ENCODE measurements at regions not wholly inside any gene's neighbourhood (a gene's known extent, or its start where the extent isn't known, plus 50 kb on each side); places are given as distances from the start of the nearest gene placed in this dataset.
"Not testable (repeated sequence)": the region's sequence is repeated elsewhere in the genome, so short reads cannot be mapped to it uniquely, and the experiment has no call there.

GRCh38 chr20:29741594-29741893 lies 1515.9 kb upstream of the DEFB115 start:
- DNase-seq: no peak
- H3K4me3 Mint-ChIP-seq: no peak overlapping the region
- peaks cover 6% of the 10 kb centered on the region for H3K36me3 Mint-ChIP-seq (ENCODE audit: low read depth)
- H3K4me1 Mint-ChIP-seq (ENCODE audit: low read depth): no peaks in the 10 kb centered on the region
- TF ChIP-seq, protein P1, sequence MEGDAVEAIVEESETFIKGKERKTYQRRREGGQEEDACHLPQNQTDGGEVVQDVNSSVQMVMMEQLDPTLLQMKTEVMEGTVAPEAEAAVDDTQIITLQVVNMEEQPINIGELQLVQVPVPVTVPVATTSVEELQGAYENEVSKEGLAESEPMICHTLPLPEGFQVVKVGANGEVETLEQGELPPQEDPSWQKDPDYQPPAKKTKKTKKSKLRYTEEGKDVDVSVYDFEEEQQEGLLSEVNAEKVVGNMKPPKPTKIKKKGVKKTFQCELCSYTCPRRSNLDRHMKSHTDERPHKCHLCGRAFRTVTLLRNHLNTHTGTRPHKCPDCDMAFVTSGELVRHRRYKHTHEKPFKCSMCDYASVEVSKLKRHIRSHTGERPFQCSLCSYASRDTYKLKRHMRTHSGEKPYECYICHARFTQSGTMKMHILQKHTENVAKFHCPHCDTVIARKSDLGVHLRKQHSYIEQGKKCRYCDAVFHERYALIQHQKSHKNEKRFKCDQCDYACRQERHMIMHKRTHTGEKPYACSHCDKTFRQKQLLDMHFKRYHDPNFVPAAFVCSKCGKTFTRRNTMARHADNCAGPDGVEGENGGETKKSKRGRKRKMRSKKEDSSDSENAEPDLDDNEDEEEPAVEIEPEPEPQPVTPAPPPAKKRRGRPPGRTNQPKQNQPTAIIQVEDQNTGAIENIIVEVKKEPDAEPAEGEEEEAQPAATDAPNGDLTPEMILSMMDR (IDR thresholded peaks at IDR 0.05): no peak
- peaks cover 44% of the 10 kb centered on the region for H3K9me3 Mint-ChIP-seq
- H3K27me3 Mint-ChIP-seq (ENCODE audit: insufficient read depth): no peaks in the 10 kb centered on the region; the same call in 1 of the 2 replicates
- no peak overlapping the region for H3K27ac Mint-ChIP-seq

DNA sequence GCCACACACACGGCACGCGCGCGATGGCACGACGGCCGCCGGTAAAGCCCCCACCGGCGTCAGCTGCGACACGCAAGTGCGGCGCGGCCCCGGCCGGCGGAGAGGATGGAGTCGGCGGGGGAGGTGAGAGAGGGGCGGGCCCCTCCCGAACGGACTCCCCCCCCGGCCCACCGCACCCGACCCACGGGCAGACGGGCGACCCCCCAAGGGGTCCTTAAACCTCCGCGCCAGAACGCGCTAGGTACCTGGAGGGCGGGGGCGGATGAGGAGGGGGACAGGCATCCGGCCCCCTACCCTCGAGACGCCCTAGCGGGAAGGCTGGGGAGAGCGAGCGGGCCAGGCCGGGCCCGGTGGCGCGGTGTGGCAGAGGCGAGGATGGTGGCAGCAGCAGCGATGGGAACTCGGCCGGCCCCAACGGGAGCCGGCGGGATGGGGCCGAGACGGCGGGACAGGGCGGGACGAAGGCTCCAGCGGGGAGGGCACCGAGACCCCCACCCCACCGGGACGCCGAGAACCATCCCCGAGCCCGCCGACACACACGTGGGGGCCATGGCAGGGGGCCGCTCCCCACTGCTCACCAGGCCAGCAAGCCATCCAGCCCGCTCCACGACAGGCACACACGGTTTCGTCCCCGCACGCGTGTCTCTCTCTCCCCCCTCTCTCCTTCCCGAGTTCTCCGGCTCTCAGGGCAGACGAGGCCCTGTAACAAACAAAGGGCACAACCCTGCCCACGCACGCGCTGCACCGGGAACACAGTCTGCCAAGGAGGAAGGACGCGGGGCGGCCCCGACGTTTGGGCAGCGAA lies 1515.4 kb upstream of the DEFB115 start:
- no peak overlapping the region for H3K4me3 Mint-ChIP-seq
- TF ChIP-seq, protein P1 (IDR thresholded peaks at IDR 0.05): no peak
- no peak for DNase-seq
- no peaks in the 10 kb centered on the region; the same call in 1 of the 2 replicates for H3K27me3 Mint-ChIP-seq (ENCODE audit: insufficient read depth)
- no peak overlapping the region for H3K27ac Mint-ChIP-seq
- peaks cover 6% of the 10 kb centered on the region for H3K36me3 Mint-ChIP-seq (ENCODE audit: low read depth)
- peaks cover 43% of the 10 kb centered on the region for H3K9me3 Mint-ChIP-seq
- no peaks in the 10 kb centered on the region for H3K4me1 Mint-ChIP-seq (ENCODE audit: low read depth)

GRCh38 chr20:29742699-29743100 lies 1514.8 kb upstream of the DEFB115 start:
- TF ChIP-seq, protein P1 (IDR thresholded peaks at IDR 0.05): no peak
- no peak overlapping the region for H3K4me3 Mint-ChIP-seq
- H3K27me3 Mint-ChIP-seq (ENCODE audit: insufficient read depth): no peaks in the 10 kb centered on the region; the same call in 1 of the 2 replicates
- H3K27ac Mint-ChIP-seq: no peak overlapping the region
- no peaks in the 10 kb centered on the region for H3K4me1 Mint-ChIP-seq (ENCODE audit: low read depth)
- peaks cover 37% of the 10 kb centered on the region for H3K9me3 Mint-ChIP-seq
- no peak for DNase-seq
- peaks cover 6% of the 10 kb centered on the region for H3K36me3 Mint-ChIP-seq (ENCODE audit: low read depth)

DNA sequence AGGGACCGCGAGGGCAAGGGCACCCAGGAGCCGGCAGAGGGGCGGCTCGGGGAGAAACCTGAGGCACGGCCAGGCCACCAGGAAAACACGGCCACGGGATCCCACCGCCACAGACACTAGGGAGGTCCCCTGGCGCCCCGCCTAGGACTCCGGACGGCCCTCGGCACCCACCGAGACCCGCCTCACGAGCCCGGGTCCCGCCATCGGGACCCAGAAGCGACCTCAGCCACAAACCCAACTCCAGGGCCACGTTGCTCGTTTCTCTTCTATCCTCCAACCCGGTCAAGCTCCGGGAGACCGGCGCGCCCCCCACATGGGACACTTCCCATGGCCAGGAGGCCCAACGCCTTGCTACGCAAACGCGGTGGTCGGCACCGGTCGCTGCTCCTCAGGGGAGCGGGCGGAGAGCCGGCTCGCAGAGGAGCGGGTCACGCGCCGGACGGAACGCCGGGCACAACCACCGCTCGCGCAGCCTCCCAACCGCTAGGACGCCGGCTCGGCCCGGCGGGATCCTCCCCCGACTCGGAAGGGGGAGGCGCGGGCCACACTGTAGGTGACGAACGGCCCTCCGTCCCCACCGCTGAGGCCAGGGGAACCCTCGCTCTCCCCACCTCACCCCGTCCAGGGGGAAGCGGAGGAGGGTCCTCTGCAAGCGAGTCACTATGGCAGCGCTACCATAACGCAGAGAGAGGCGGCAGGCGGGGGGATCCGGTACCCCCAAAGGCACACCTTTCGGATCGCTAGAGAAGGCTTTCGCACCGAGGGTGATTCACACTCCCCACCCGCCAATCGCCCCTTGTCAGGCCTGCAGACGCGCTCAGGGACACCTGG lies 1514.1 kb upstream of the DEFB115 start:
- Mint-ChIP-seq H3K27me3 (ENCODE audit: insufficient read depth) (no peaks in the 10 kb centered on the region; the same call in 1 of the 2 replicates), H3K4me3 (no peak overlapping the region), H3K27ac (no peak overlapping the region), H3K4me1 (ENCODE audit: low read depth) (no peaks in the 10 kb centered on the region), H3K9me3 (peaks cover 31% of the 10 kb centered on the region), H3K36me3 (ENCODE audit: low read depth) (peaks cover 6% of the 10 kb centered on the region)
- no peak for DNase-seq
- TF ChIP-seq, protein P1 (IDR thresholded peaks at IDR 0.05): no peak

DNA sequence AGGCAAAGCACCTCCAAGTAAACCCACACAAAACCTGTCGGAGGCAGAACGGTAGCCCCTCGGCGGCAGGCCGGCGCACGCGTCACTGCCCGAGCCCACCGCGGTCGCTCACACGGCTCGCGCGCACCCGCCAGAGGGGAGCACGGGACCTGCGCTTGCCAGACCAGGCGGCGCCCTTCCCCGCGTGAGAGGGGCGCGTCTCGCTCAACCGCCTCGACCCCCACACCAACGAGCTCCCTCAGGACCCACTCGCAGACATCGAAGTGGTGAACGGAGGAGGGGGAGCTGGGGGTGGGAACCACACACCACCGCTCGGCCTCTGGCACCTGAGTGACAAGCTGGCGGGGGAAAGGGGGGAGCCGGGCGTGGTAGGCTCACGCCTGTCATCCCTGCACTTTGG lies 1513.4 kb upstream of the DEFB115 start:
- H3K4me3 Mint-ChIP-seq: no peak overlapping the region
- no peaks in the 10 kb centered on the region for H3K4me1 Mint-ChIP-seq (ENCODE audit: low read depth)
- H3K9me3 Mint-ChIP-seq: peaks cover 23% of the 10 kb centered on the region
- H3K27me3 Mint-ChIP-seq (ENCODE audit: insufficient read depth): no peaks in the 10 kb centered on the region; the same call in 1 of the 2 replicates
- TF ChIP-seq, protein P1 (IDR thresholded peaks at IDR 0.05): no peak
- no peak for DNase-seq
- no peak overlapping the region for H3K27ac Mint-ChIP-seq
- peaks cover 6% of the 10 kb centered on the region for H3K36me3 Mint-ChIP-seq (ENCODE audit: low read depth)

- H3K36me3 Mint-ChIP-seq (ENCODE audit: low read depth); H3K4me3 Mint-ChIP-seq; H3K4me1 Mint-ChIP-seq (ENCODE audit: low read depth); H3K27ac Mint-ChIP-seq; DNase-seq; H3K27me3 Mint-ChIP-seq (ENCODE audit: insufficient read depth): not testable (repeated sequence)
- H3K9me3 Mint-ChIP-seq: peaks cover 16% of the 10 kb centered on the region
Measured at GRCh38 chr20:29745534-29746245, 1511.8 kb upstream of the DEFB115 start.
